ENCODE measurements at regions not wholly inside any gene's neighbourhood (a gene's known extent, or its start where the extent isn't known, plus 50 kb on each side); places are given as distances from the start of the nearest gene placed in this dataset.
"Not testable (repeated sequence)": the region's sequence is repeated elsewhere in the genome, so short reads cannot be mapped to it uniquely, and the experiment has no call there.

GRCh38 chr21:36231444-36231843, 74.8 kb downstream of the DOP1B start:
- in situ Hi-C loops (cut with HindIII; ENCODE audit: extremely low pct_ligation_motif_present, low pct_unique_long_range_greater_than_20kb); H3K9ac ChIP-seq (ENCODE audit: insufficient read depth, low read depth, low read length); ATAC-seq; H2AFZ ChIP-seq (ENCODE audit: low read length); H3K36me3 ChIP-seq (replicated peaks in 1 of 2; ENCODE audit: control insufficient read depth in 1 of 2, insufficient read depth in 2 of 2, low read length in 2 of 2); H3K27me3 ChIP-seq (ENCODE audit: control insufficient read depth in 1 of 2, insufficient read depth in 2 of 2, low read length in 2 of 2); H3K79me2 ChIP-seq (ENCODE audit: insufficient read depth, low read length); H4K20me1 ChIP-seq (ENCODE audit: insufficient read depth, low read length); H3K4me3 ChIP-seq (replicated peaks in 1 of 3; ENCODE audit: insufficient read depth in 1 of 3, low read depth in 2 of 3, low read length in 3 of 3); intact Hi-C loops (cut with micrococcal nuclease; ENCODE audit: unreplicated experiment); H3K9me3 ChIP-seq (ENCODE audit: low read length); H3K27ac ChIP-seq (ENCODE audit: extremely low read length, insufficient read depth, low read length); POLR2A ChIA-PET; FAIRE-seq; CTCF ChIA-PET (ENCODE audit: low intra/inter-chr PET ratio, low total read pairs); H3K4me2 ChIP-seq (ENCODE audit: low read depth, low read length); BruUV-seq (replicated peaks); DNase-seq (ENCODE audit: low spot score): not testable (repeated sequence)
- 97% methylated on average over 3 of the region's 3 CpGs for WGBS (ENCODE audit: low lambda C conversion rate)
- peaks cover 27% of the 10 kb centered on the region for H3K4me1 ChIP-seq (ENCODE audit: insufficient read depth, low read length)

GRCh38 chr21:36232641-36233040, 76.0 kb downstream of the DOP1B start:
- Histone ChIP-seq H3K9ac (ENCODE audit: insufficient read depth, low read depth, low read length) (no peak overlapping the region), H4K20me1 (ENCODE audit: insufficient read depth, low read length) (peaks cover 5% of the 10 kb centered on the region; the same call in 1 of the 2 replicates), H3K4me1 (ENCODE audit: insufficient read depth, low read length) (peaks cover 27% of the 10 kb centered on the region), H3K9me3 (ENCODE audit: low read length) (no peaks in the 10 kb centered on the region), H3K79me2 (ENCODE audit: insufficient read depth, low read length) (no peaks in the 10 kb centered on the region), H3K4me2 (ENCODE audit: low read depth, low read length) (no peak overlapping the region), H3K27me3 (ENCODE audit: control insufficient read depth in 1 of 2, insufficient read depth in 2 of 2, low read length in 2 of 2) (no peaks in the 10 kb centered on the region), H3K27ac (ENCODE audit: extremely low read length, insufficient read depth, low read length) (no peak overlapping the region), H3K4me3 (replicated peaks in 1 of 3; ENCODE audit: insufficient read depth in 1 of 3, low read depth in 2 of 3, low read length in 3 of 3) (no peak overlapping the region), H3K36me3 (replicated peaks in 1 of 2; ENCODE audit: control insufficient read depth in 1 of 2, insufficient read depth in 2 of 2, low read length in 2 of 2) (peaks cover 2 to 4% of the 10 kb centered on the region in 2 experiments; a peak in 3 of 5 replicates), H2AFZ (ENCODE audit: low read length) (no peak overlapping the region)
- ATAC-seq (no peak), DNase-seq (ENCODE audit: low spot score) (no peak), FAIRE-seq (no peak)
- intact Hi-C loops (cut with micrococcal nuclease; ENCODE audit: unreplicated experiment): no loop called here
- in situ Hi-C loops (cut with HindIII; ENCODE audit: extremely low pct_ligation_motif_present, low pct_unique_long_range_greater_than_20kb): no loop called here
- WGBS (ENCODE audit: low lambda C conversion rate): 85% methylated on average over 9 of the region's 9 CpGs
- TF ChIP-seq SOX6 (IDR thresholded peaks at IDR 0.05) (no peak), SOX6 (CRISPR knock-in tag; IDR thresholded peaks at IDR 0.05) (no peak), SPEN (CRISPR knock-in tag; IDR thresholded peaks at IDR 0.05; ENCODE audit: low read depth) (no peak), ATRX (CRISPR knock-in tag; IDR thresholded peaks at IDR 0.05; ENCODE audit: borderline replicate concordance) (no peak), ELF1 (CRISPR knock-in tag; IDR thresholded peaks at IDR 0.05) (no peak)
- BruUV-seq (replicated peaks): no TSS peak
- ChIA-PET CTCF (ENCODE audit: low intra/inter-chr PET ratio, low total read pairs) (no interaction called here), POLR2A (no interaction called here)

Data from HepG2 (cell line).